ENCODE measurements at regions not wholly inside any gene's neighbourhood (a gene's known extent, or its start where the extent isn't known, plus 50 kb on each side); places are given as distances from the start of the nearest gene placed in this dataset.
A peak's percentile ranks its signal among the peaks of the same experiment; 100 is the strongest.

DNA sequence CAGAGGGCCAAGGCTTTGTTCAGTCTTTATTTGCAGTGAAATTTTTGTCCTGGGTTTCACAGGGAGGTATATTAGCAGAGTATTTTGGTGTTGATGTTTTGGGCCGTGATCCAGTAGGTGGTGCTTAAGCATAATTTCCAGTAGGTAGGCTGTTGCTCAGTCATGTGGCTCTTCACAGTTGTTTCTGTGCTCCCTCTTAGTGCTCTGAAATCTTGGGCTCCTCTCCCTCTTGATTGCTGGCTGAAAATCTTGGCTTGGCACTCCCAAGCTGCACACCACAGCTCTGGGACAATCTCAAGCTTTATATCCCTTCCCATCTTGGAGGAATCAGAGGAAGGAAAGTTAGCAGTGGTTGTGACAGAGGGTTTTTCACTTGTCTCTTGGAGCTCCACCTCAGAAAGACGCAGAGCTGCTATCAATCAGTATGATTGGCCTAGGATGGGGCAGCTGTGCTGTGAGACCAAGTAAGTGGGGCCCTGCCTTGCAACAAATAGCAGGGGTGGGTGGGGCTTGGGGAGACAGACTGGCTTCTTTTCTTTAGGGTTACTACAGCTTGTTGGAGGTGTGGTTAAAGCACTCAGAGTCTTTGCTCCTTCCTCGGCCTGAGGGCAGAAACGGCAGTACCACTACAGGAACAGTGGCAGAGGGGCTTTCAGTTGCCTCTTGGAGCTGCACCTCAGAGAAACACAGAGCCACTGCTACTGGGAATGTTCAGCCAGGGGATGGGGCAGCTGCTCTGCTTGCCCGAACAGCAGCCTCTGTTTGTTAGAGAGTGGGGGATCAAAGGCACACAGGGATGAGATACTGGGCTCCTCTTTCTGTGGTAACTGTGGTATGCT, 627.0 kb downstream of the SI start (continued):
- TF ChIP-seq, protein P1, sequence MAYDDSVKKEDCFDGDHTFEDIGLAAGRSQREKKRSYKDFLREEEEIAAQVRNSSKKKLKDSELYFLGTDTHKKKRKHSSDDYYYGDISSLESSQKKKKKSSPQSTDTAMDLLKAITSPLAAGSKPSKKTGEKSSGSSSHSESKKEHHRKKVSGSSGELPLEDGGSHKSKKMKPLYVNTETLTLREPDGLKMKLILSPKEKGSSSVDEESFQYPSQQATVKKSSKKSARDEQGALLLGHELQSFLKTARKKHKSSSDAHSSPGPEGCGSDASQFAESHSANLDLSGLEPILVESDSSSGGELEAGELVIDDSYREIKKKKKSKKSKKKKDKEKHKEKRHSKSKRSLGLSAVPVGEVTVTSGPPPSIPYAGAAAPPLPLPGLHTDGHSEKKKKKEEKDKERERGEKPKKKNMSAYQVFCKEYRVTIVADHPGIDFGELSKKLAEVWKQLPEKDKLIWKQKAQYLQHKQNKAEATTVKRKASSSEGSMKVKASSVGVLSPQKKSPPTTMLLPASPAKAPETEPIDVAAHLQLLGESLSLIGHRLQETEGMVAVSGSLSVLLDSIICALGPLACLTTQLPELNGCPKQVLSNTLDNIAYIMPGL (CRISPR knock-in tag; IDR thresholded peaks at IDR 0.05; ENCODE audit: borderline replicate concordance), result no peak
- TF ChIP-seq JUNB (IDR thresholded peaks at IDR 0.05), result no peak
- no peak for TF ChIP-seq HOXA7 (CRISPR knock-in tag; IDR thresholded peaks at IDR 0.05)
- TF ChIP-seq GATA3 (IDR thresholded peaks at IDR 0.05; ENCODE audit: borderline replicate concordance), result no peak
- TF ChIP-seq KDM5A (IDR thresholded peaks at IDR 0.05), result no peak
- TF ChIP-seq, protein P2, sequence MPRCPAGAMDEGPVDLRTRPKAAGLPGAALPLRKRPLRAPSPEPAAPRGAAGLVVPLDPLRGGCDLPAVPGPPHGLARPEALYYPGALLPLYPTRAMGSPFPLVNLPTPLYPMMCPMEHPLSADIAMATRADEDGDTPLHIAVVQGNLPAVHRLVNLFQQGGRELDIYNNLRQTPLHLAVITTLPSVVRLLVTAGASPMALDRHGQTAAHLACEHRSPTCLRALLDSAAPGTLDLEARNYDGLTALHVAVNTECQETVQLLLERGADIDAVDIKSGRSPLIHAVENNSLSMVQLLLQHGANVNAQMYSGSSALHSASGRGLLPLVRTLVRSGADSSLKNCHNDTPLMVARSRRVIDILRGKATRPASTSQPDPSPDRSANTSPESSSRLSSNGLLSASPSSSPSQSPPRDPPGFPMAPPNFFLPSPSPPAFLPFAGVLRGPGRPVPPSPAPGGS (IDR thresholded peaks at IDR 0.05), result no peak
- no peak for TF ChIP-seq SREBF2 (IDR thresholded peaks at IDR 0.05)
- no peak for TF ChIP-seq CBX8 (IDR thresholded peaks at IDR 0.05)

DNA sequence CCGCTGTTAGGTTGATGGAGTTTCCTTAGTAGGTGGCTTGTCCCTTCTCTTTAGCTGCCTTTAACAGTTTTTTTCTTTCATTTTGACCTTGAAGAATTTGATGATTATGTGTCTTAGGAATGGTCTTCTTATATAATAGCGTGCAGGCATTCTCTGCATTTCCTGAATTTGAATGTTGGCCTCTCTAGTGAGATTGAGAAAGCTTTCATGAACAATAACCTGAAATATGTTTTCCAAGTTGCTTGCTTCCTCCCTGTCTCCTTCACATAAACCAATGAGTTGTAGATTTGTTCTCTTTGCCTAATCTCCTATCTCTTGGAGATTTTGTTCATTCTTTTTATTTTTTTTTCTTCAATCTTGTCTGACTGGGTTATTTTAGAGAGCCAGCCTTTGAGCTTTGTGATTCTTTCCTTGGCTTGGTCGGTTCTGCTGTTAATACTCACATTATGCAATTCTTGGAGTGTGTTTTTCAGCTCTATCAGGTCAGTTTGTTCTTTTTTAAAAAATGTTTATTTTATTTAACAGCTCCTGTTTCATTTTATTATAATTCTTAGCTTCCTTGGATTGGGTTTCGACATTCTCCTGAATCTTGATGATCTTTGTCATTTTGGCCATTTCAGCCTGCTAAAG, 627.9 kb downstream of the SI start:
- Histone ChIP-seq H3K9me3 (no peaks in the 10 kb centered on the region), H3K4me3 (no peak overlapping the region), H3K4me1 (no peaks in the 10 kb centered on the region), H3K27ac (no peak overlapping the region), H3K4me2 (no peak overlapping the region)
- WGBS (ENCODE audit: missing lambda C conversion rate), result 16% methylated on average over 4 of the region's 4 CpGs
- TF ChIP-seq RNF2 (IDR thresholded peaks at IDR 0.05; ENCODE audit: borderline replicate concordance, low read depth), result no peak
- no peak for TF ChIP-seq SREBF2 (IDR thresholded peaks at IDR 0.05)
- TF ChIP-seq JUNB (IDR thresholded peaks at IDR 0.05), result no peak
- TF ChIP-seq HOXB13 (CRISPR knock-in tag; IDR thresholded peaks at IDR 0.05; ENCODE audit: low read depth), result no peak
- TF ChIP-seq, protein P3, sequence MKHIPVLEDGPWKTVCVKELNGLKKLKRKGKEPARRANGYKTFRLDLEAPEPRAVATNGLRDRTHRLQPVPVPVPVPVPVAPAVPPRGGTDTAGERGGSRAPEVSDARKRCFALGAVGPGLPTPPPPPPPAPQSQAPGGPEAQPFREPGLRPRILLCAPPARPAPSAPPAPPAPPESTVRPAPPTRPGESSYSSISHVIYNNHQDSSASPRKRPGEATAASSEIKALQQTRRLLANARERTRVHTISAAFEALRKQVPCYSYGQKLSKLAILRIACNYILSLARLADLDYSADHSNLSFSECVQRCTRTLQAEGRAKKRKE (CRISPR knock-in tag; IDR thresholded peaks at IDR 0.05; ENCODE audit: low read depth), result no peak
- TF ChIP-seq HOXA7 (CRISPR knock-in tag; IDR thresholded peaks at IDR 0.05), result no peak
- TF ChIP-seq RCOR1 (IDR thresholded peaks at IDR 0.05; ENCODE audit: low read depth, low read length), result no peak
- no peak for TF ChIP-seq RAD21 (conservative IDR thresholded peaks at IDR 0.05 in 1 of 2, IDR thresholded peaks at IDR 0.05 in 1 of 2)
- no peak for TF ChIP-seq ESRRA (IDR thresholded peaks at IDR 0.05; ENCODE audit: borderline replicate concordance, low read length)
- TF ChIP-seq PHF8 (IDR thresholded peaks at IDR 0.05; ENCODE audit: borderline replicate concordance, low read depth), result no peak
- no peak for TF ChIP-seq SMC3 (IDR thresholded peaks at IDR 0.05)
- no peak for TF ChIP-seq NR3C1 (IDR thresholded peaks at IDR 0.05)
- POLR2A ChIA-PET, result no interaction called here
- CTCF ChIA-PET, result interaction anchor here (0.6 kb wide), 1 partner anchor 61 kb away, joined by 5 read pairs; no protein-coding TSS in a partner anchor
- FAIRE-seq, result peak; percentile 18
- ATAC-seq, result no peak
- DNase-seq (ENCODE audit: low read depth in 1 of 2, low spot score in 1 of 2), result no peak

DNA sequence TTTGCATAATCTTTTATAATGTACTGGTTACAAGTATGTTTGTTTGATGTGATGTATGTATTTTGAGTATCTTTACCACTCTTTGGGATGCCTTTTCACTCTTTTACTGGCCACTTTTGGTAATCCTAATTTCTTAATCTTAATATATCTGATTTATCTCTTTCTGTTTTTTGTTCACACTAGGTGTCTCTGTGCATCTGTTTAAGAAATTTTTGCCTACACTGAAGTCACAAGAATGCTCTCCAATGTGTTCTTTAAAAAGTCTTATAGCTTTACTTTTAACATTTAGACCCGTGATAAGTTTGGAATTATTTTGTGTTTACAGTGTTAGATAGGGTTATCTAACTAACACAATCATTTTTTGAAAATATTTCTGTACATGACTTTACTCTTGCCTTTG, 659.1 kb downstream of the SI start:
- WGBS (ENCODE audit: missing lambda C conversion rate), result 20% methylated on average over 1 of the region's 1 CpG
- ChIA-PET CTCF (no interaction called here), POLR2A (no interaction called here)
- ATAC-seq (no peak), DNase-seq (ENCODE audit: low read depth in 1 of 2, low spot score in 1 of 2) (no peak), FAIRE-seq (no peak)
- Histone ChIP-seq H3K4me2 (no peak overlapping the region), H3K9me3 (no peaks in the 10 kb centered on the region), H3K27ac (no peak overlapping the region), H3K4me1 (no peaks in the 10 kb centered on the region), H3K4me3 (no peak overlapping the region)
- TF ChIP-seq, protein P2 (IDR thresholded peaks at IDR 0.05), result no peak
- TF ChIP-seq POLR2AphosphoS2 (conservative IDR thresholded peaks at IDR 0.05; ENCODE audit: low read length) (no peak), RARB (CRISPR knock-in tag; IDR thresholded peaks at IDR 0.05) (no peak), CBX8 (IDR thresholded peaks at IDR 0.05) (no peak), TFCP2L1 (CRISPR knock-in tag; IDR thresholded peaks at IDR 0.05) (no peak), EHMT2 (IDR thresholded peaks at IDR 0.05; ENCODE audit: low read depth) (no peak), GATA3 (IDR thresholded peaks at IDR 0.05; ENCODE audit: borderline replicate concordance) (no peak), ZC3H11A (IDR thresholded peaks at IDR 0.05) (no peak), FOXS1 (CRISPR knock-in tag; IDR thresholded peaks at IDR 0.05) (no peak), ZFP36 (IDR thresholded peaks at IDR 0.05; ENCODE audit: borderline replicate concordance, partially characterized antibody) (no peak), PHF8 (IDR thresholded peaks at IDR 0.05; ENCODE audit: borderline replicate concordance, low read depth) (no peak), CEBPB (IDR thresholded peaks at IDR 0.05) (no peak), SREBF2 (IDR thresholded peaks at IDR 0.05) (no peak)
- TF ChIP-seq, protein P1 (CRISPR knock-in tag; IDR thresholded peaks at IDR 0.05; ENCODE audit: borderline replicate concordance), result no peak
- TF ChIP-seq, protein P4, sequence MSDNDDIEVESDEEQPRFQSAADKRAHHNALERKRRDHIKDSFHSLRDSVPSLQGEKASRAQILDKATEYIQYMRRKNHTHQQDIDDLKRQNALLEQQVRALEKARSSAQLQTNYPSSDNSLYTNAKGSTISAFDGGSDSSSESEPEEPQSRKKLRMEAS (IDR thresholded peaks at IDR 0.05), result no peak

All from A549 (cell line).